MCF 10A (cell line): ENCODE measurements at regions not wholly inside any gene's neighbourhood (a gene's known extent, or its start where the extent isn't known, plus 50 kb on each side); places are given as distances from the start of the nearest gene placed in this dataset.

Source experiments
- BruUV-seq: library from RNA; stranded (reverse); fragments of 400-500 nt; replicated peaks from 2 replicates; lab custom pipeline; 2021; lab: Mats Ljungman, UMichigan
- CTCF ChIA-PET: fragments of 300-600 bp; sonication (Branson Sonifier 250); formaldehyde crosslinking; extraction: SDS; loops from one replicate; lab custom pipeline; 2021; ENCODE audit warnings: antibody characterized with exemption, inconsistent platforms; lab: Yijun Ruan, JAX
- POLR2A ChIA-PET: fragments of 300-600, 350-650 bp; sonication (Branson Sonifier 250); formaldehyde crosslinking; extraction: SDS; loops from one replicate; lab custom pipeline; 2020; ENCODE audit warnings: antibody characterized with exemption, inconsistent platforms; lab: Yijun Ruan, JAX
- DNase-seq: peaks from one replicate; pipeline ENCODE4 v3.0.0-alpha.2; 2018; ENCODE audit not compliant: unreplicated experiment
- H3K27ac Mint-ChIP-seq: one replicate; pipeline ENCODE4 v1.8.0; 2022; ENCODE audit warnings: mild to moderate bottlenecking, low read depth, mixed read lengths; ENCODE audit not compliant: unreplicated experiment
- H3K27me3 Mint-ChIP-seq: one replicate; pipeline ENCODE4 v1.8.0; 2022; ENCODE audit warnings: mixed read lengths; ENCODE audit not compliant: insufficient read depth, unreplicated experiment
- H3K36me3 Mint-ChIP-seq: one replicate; pipeline ENCODE4 v1.8.0; 2022; ENCODE audit warnings: mild to moderate bottlenecking, moderate library complexity, mixed read lengths; ENCODE audit not compliant: insufficient read depth, unreplicated experiment
- H3K4me1 Mint-ChIP-seq: one replicate; pipeline ENCODE4 v1.8.0; 2022; ENCODE audit warnings: mixed read lengths; ENCODE audit not compliant: insufficient read depth, unreplicated experiment
- H3K4me3 Mint-ChIP-seq: one replicate; pipeline ENCODE4 v1.8.0; 2022; ENCODE audit warnings: mild to moderate bottlenecking, moderate library complexity, mixed read lengths; ENCODE audit not compliant: unreplicated experiment
- H3K9me3 Mint-ChIP-seq: one replicate; pipeline ENCODE4 v1.8.0; 2022; ENCODE audit warnings: mixed read lengths; ENCODE audit not compliant: unreplicated experiment
- intact Hi-C: fragments of 100-400 bp; cut with micrococcal nuclease; formaldehyde crosslinking; loops from 2 replicates; pipeline ENCODE4 v1.14.1; 2022
- TF ChIP-seq, protein P1 (sequence below): fragments of 200-600 bp; IDR thresholded peaks from one replicate; pipeline ENCODE4 v1.8.0; 2022; ENCODE audit warnings: antibody characterized with exemption, mild to moderate bottlenecking; ENCODE audit not compliant: unreplicated experiment

DNA sequence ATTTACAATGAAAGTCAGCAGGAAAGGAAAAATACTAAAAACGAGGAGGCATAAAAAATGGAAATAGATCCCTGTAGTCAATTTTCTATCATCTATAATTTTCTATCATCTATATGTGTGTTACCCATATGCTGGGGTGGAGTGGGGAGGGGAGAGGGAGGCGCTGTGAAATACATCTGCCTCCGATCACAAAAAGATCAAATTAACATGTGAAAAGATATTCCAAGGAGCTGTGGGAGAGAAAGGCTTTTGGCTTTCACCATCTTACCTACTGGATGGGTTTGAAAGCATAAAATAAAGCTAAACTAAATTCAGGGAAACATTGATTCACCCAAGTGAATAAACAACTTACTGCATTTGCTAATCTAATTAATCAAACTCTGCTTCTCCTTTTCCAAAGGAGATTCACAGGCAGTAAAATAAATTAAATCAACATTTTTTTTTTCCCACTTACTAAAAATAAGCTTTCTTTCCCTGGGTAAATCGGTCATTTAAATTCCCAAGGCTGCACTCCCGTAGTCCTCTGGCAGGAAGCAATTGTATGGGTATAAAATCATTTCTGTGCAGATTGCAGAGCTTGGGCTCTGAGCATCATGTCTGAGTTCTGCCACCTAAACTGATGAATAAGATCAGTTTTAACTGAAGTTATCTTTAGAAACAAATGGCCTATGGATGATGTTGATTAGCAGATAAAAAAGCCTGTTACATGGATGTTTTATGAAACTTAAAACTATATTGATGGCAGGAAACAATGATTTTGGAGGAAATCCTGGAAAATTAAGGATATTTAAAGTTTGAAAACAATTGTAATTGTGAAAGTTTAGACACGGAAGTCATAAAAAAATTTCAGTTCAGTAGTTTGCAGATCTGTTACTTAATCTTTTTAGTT is 147.9 kb downstream of the SOX4 start:
- H3K36me3 Mint-ChIP-seq = no peaks in the 10 kb centered on the region
- H3K27ac Mint-ChIP-seq = peak overlapping the region; percentile 94
- ChIA-PET CTCF (interaction anchor here (0.5 to 1.0 kb wide), 4 partner anchors 12 to 1212 kb away, joined by 3 read pairs; no protein-coding TSS in a partner anchor), POLR2A (interaction anchor here (0.6 to 2.9 kb wide), 15 partner anchors 8 to 865 kb away, joined by 3 to 18 read pairs (median 4); partner anchors contain the start of gene SOX4)
- intact Hi-C loops = loop anchor here (5.0 to 10.0 kb wide), 3 partner anchors 116 to 1083 kb away; no protein-coding TSS in a partner anchor
- TF ChIP-seq, protein P1, sequence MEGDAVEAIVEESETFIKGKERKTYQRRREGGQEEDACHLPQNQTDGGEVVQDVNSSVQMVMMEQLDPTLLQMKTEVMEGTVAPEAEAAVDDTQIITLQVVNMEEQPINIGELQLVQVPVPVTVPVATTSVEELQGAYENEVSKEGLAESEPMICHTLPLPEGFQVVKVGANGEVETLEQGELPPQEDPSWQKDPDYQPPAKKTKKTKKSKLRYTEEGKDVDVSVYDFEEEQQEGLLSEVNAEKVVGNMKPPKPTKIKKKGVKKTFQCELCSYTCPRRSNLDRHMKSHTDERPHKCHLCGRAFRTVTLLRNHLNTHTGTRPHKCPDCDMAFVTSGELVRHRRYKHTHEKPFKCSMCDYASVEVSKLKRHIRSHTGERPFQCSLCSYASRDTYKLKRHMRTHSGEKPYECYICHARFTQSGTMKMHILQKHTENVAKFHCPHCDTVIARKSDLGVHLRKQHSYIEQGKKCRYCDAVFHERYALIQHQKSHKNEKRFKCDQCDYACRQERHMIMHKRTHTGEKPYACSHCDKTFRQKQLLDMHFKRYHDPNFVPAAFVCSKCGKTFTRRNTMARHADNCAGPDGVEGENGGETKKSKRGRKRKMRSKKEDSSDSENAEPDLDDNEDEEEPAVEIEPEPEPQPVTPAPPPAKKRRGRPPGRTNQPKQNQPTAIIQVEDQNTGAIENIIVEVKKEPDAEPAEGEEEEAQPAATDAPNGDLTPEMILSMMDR = no peak
- peak overlapping the region; percentile 36 for H3K4me3 Mint-ChIP-seq
- BruUV-seq = TSS peak; percentile 79
- H3K9me3 Mint-ChIP-seq = no peaks in the 10 kb centered on the region
- H3K27me3 Mint-ChIP-seq = no peaks in the 10 kb centered on the region
- no peak for DNase-seq
- H3K4me1 Mint-ChIP-seq = peaks cover 46% of the 10 kb centered on the region

DNA sequence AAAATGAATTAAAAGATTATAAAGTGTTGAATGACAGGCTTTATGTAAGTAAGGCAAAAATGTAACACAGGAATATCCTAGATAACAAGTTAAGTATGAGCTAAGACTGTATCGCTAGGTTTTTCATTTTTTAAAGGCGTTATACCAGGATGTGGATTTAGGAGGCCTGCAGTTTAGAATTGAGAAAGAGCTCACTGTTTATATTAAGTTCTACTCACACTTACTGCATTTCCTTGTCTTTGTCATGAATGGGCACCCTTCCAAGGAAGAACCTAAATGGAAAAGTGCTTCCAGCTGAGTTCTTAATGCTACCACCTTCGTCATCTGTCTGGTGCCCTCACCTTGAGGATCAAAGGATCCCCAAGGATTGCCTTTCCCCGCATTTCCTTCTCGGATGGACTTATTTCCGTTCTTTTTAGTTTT is 148.7 kb downstream of the SOX4 start:
- H3K4me3 Mint-ChIP-seq = peak overlapping the region; percentile 36
- BruUV-seq = no TSS peak
- TF ChIP-seq, protein P1 = no peak
- H3K36me3 Mint-ChIP-seq = no peaks in the 10 kb centered on the region
- CTCF ChIA-PET = interaction anchor here (0.6 to 1.0 kb wide), 2 partner anchors 11 to 32 kb away, joined by 3 read pairs; no protein-coding TSS in a partner anchor
- H3K9me3 Mint-ChIP-seq = no peaks in the 10 kb centered on the region
- peak; percentile 96 for DNase-seq
- POLR2A ChIA-PET = interaction anchor here (0.5 to 2.9 kb wide), 12 partner anchors 9 to 814 kb away, joined by 3 to 18 read pairs (median 5); partner anchors contain the start of gene SOX4
- peaks cover 46% of the 10 kb centered on the region for H3K4me1 Mint-ChIP-seq
- H3K27me3 Mint-ChIP-seq = no peaks in the 10 kb centered on the region
- intact Hi-C loops = loop anchor here (5.0 to 10.0 kb wide), 3 partner anchors 115 to 1083 kb away; no protein-coding TSS in a partner anchor
- peak overlapping the region; percentile 94 for H3K27ac Mint-ChIP-seq

DNA sequence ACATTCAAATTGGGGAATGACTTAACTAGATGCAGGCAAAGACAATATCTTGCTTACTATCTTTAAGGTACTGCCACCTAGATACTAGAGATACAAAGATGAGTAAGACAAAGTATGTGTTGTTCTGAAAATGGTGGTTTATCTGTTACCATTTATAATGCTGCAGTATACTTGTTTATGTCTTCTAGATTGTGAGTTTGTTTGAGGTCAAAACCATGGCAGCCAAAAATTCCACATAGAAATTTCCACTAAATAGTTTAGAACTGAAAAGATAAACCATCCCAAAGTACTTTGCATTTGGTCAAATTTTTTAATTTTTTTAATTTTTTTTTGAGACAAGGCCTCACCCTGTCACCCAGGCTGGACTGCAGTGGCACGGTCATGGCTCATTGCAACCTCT is 150.8 kb downstream of the SOX4 start:
- no peak for DNase-seq
- ChIA-PET CTCF (interaction anchor here (0.7 kb wide), 1 partner anchor 112 kb away, joined by 3 read pairs; no protein-coding TSS in a partner anchor), POLR2A (no interaction called here)
- intact Hi-C loops = loop anchor here (5.0 to 10.0 kb wide), 3 partner anchors 113 to 1080 kb away; no protein-coding TSS in a partner anchor
- H3K4me1 Mint-ChIP-seq = peaks cover 46% of the 10 kb centered on the region
- H3K4me3 Mint-ChIP-seq = no peak overlapping the region
- H3K36me3 Mint-ChIP-seq = no peaks in the 10 kb centered on the region
- no peaks in the 10 kb centered on the region for H3K9me3 Mint-ChIP-seq
- TF ChIP-seq, protein P1 = no peak
- BruUV-seq = no TSS peak
- no peak overlapping the region for H3K27ac Mint-ChIP-seq
- no peaks in the 10 kb centered on the region for H3K27me3 Mint-ChIP-seq
